Ectodermal cell (in vitro differentiated cells): ENCODE measurements at regions not wholly inside any gene's neighbourhood (a gene's known extent, or its start where the extent isn't known, plus 50 kb on each side); places are given as distances from the start of the nearest gene placed in this dataset.
"Not testable (repeated sequence)": the region's sequence is repeated elsewhere in the genome, so short reads cannot be mapped to it uniquely, and the experiment has no call there.

Source experiments
- H3K27ac ChIP-seq: 2 replicates; pipeline ENCODE4 v1.7.0; 2013; ENCODE audit warnings: mild to moderate bottlenecking, low read depth, low read length; ENCODE audit not compliant: insufficient read depth, poor library complexity, severe bottlenecking
- H3K27me3 ChIP-seq: 2 replicates; pipeline ENCODE4 v1.7.0; 2013; ENCODE audit warnings: mild to moderate bottlenecking, low read length; ENCODE audit not compliant: insufficient read depth, control insufficient read depth, poor library complexity, severe bottlenecking
- H3K36me3 ChIP-seq: one replicate; pipeline ENCODE4 v1.7.0; 2013; ENCODE audit warnings: low read length; ENCODE audit not compliant: control insufficient read depth, insufficient read depth
- H3K4me1 ChIP-seq: one replicate; pipeline ENCODE4 v1.7.0; 2013; ENCODE audit warnings: low read length; ENCODE audit not compliant: control insufficient read depth, insufficient read depth
- H3K4me3 ChIP-seq: 2 replicates; pipeline ENCODE4 v1.7.0; 2013; ENCODE audit warnings: low read depth, low read length, control low read depth; ENCODE audit not compliant: insufficient read depth
- H3K9me3 ChIP-seq: 2 replicates; pipeline ENCODE4 v1.7.0; 2013; ENCODE audit warnings: mild to moderate bottlenecking, low read length, moderate library complexity; ENCODE audit not compliant: control insufficient read depth
- WGBS, 2 experiments: methylation state at CpG; one replicate each; pipeline ENCODE4 v1.1.7; 2013; ENCODE audit warnings: missing lambda C conversion rate in 2 of 2; 5-methylcytosine and 5-hydroxymethylcytosine counted together

DNA sequence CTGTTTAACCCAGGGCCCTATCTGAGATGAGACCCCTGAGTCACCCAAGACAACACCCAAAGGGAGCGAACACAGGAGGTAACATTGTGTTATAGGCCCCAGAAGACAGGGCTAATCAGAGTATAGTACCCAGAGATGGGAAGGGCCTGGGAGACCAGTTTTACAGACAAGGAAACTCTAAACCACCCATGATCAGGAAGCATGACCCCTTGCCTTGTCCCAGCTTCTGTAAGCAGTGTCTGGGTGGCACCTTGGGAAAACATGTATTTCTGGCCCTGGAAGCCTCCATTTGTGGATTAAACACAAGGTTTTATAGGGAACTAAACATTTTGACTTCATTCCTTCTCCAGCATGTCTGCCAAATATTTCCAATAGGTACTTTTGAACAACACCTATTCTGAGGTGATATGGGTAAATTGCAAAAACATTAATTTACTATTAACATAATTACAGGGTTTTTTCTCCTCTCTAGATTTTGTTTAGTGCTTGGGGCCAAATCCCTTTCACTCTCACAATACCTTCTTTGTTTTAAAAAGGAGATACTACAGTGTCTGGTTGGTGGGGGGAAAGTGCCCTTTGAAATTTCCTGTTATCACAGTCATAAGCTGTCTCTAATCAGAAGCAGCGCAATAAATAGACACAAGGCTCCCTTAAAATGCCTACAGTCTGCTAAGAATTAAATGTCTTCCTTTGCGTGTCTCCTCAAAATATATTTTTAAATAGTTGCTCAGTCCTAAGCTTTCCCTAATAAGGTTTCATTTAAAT, 341.1 kb downstream of the BCL11A start:
- peaks cover 12% of the 10 kb centered on the region for H3K27me3 ChIP-seq
- H3K4me3 ChIP-seq: no peak overlapping the region
- H3K4me1 ChIP-seq: peaks cover 12% of the 10 kb centered on the region
- no peaks in the 10 kb centered on the region for H3K9me3 ChIP-seq
- 94 to 98% methylated on average over 3 of the region's 3 CpGs for WGBS, 2 experiments
- H3K27ac ChIP-seq: no peak overlapping the region
- H3K36me3 ChIP-seq: no peaks in the 10 kb centered on the region

DNA sequence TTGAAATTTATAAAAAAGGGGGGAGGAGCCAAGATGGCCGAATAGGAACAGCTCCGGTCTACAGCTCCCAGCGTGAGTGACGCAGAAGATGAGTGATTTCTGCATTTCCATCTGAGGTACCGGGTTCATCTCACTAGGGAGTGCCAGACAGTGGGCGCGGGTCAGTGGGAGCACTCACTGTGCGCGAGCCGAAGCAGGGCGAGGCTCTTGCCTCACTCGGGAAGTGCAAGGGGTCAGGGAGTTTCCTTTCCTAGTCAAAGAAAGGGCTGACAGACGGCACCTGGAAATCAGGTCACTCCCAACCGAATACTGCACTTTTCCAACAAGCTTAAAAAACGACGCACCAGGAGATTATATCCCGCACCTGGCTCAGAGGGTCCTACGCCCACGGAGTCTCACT, 364.4 kb downstream of the BCL11A start:
- not testable (repeated sequence) for H3K4me1 ChIP-seq, H3K27me3 ChIP-seq, H3K9me3 ChIP-seq, H3K4me3 ChIP-seq, H3K27ac ChIP-seq, H3K36me3 ChIP-seq
- 95 to 96% methylated on average over 19 of the region's 19 CpGs for WGBS, 2 experiments

DNA sequence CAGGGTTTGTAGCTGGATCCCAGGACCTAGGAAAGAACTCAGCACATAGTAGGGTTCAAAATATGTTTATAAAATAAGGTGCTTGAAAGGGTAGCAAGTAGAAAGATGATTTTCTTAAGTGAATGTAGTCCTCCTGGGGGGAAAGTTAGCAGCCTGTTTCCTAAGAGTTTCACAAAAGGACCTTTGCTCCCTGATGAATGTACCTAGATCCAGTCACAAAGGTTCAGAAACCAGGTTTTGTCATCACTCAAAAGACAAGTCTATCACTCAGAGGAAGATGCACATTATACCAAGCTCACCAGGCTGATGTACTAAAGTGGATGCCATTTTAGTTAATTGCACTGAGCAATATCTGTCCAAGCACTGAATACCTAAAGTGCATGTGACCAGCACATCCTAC, 378.2 kb downstream of the BCL11A start:
- no peak overlapping the region for H3K4me3 ChIP-seq
- no peak overlapping the region for H3K27ac ChIP-seq
- no peaks in the 10 kb centered on the region for H3K4me1 ChIP-seq
- no peaks in the 10 kb centered on the region for H3K27me3 ChIP-seq
- no peaks in the 10 kb centered on the region for H3K36me3 ChIP-seq
- no peaks in the 10 kb centered on the region for H3K9me3 ChIP-seq

DNA sequence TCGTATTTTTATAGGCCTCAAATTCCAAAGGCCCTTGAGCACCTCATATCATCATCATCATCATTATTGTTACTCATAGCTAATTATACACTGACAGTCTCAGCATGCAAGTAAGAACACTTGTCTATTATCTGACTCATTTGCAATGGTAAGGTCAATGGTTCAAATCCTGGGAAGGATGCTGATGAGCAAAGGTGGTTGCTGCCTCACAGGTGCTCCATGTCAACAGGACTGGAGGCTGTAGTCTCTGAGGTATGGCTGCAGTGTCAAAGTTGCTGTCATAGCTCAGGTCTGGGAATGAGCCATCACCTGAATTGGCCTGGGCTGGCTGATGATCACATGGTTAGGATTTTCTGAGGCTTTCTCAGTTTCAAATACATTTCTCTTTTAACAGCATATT, 379.3 kb downstream of the BCL11A start:
- no peaks in the 10 kb centered on the region for H3K9me3 ChIP-seq
- H3K27ac ChIP-seq: no peak overlapping the region
- H3K36me3 ChIP-seq: no peaks in the 10 kb centered on the region
- no peaks in the 10 kb centered on the region for H3K27me3 ChIP-seq
- 100% methylated on average over 1 of the region's 1 CpG; no CpG with 5 or more reads in 1 of the 2 experiments for WGBS, 2 experiments
- H3K4me3 ChIP-seq: no peak overlapping the region
- H3K4me1 ChIP-seq: no peaks in the 10 kb centered on the region

DNA sequence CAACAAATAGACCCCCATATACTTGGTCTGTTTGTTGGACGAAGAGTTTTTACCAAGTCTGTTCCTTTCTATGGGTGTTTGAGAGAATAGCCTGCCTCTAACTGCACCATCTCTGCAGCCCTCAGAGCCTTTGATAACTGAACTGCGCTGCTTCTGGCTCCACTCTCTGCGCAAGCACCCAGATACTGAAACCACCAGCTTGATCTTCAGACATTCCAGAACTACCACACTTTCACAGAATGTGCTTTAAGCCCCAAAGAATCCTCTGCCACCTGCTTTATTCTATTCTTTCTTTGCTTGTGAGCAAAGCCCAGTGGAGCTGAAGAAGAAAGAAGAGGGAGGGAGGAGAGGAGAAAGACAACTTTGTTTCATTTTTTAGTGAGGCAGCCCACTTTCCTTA, 380.7 kb downstream of the BCL11A start:
- Histone ChIP-seq H3K9me3 (no peaks in the 10 kb centered on the region), H3K27ac (no peak overlapping the region), H3K27me3 (no peaks in the 10 kb centered on the region), H3K4me3 (no peak overlapping the region), H3K36me3 (no peaks in the 10 kb centered on the region), H3K4me1 (no peaks in the 10 kb centered on the region)
- WGBS, 2 experiments: 89 to 91% methylated on average over 3 of the region's 3 CpGs

DNA sequence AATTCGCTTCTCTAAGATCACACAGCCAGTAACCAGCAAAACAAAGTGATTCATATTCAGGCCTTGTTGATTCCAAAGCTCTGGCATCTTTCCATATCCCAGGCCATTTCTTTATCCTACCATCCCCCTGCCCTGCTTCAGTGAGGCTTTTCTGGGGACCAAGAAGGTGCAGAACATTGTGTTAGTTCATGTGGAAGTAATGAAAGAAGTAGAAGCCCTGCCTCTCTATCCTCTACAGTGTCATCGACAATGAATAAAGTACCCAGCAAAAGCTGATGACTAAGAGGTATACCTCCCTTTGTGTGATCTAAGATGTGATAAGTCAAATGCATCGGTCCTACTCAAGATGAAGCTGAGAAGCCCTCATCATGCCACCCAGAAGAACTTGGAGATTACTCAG, 383.2 kb downstream of the BCL11A start:
- 92% methylated on average over 3 of the region's 3 CpGs for WGBS, 2 experiments
- Histone ChIP-seq H3K36me3 (no peaks in the 10 kb centered on the region), H3K4me1 (no peaks in the 10 kb centered on the region), H3K27ac (no peak overlapping the region), H3K9me3 (no peaks in the 10 kb centered on the region), H3K27me3 (no peaks in the 10 kb centered on the region), H3K4me3 (no peak overlapping the region)

DNA sequence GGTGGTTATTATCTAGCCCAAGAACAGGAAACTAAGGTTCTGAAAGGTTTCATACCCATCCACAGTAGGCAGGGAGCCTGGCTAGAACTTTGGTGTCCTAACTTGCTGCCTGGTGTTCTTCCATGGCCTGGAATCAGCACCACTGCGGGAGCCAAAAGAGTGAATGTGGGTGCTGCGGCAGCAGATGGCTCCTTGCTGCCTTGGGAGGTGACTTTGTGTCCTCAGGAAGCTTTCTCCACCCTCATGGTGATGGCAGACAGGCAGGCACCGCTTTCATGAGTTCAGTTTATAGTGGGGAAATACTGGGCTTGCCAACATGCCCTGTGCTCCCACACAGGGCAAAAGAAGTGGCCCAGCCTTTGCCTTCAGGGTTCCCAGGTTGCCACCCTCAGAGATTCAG, 385.2 kb downstream of the BCL11A start:
- Histone ChIP-seq H3K27me3 (no peaks in the 10 kb centered on the region), H3K4me1 (no peaks in the 10 kb centered on the region), H3K36me3 (no peaks in the 10 kb centered on the region), H3K27ac (no peak overlapping the region), H3K9me3 (no peaks in the 10 kb centered on the region), H3K4me3 (no peak overlapping the region)
- WGBS, 2 experiments: 95 to 97% methylated on average over 3 of the region's 3 CpGs

DNA sequence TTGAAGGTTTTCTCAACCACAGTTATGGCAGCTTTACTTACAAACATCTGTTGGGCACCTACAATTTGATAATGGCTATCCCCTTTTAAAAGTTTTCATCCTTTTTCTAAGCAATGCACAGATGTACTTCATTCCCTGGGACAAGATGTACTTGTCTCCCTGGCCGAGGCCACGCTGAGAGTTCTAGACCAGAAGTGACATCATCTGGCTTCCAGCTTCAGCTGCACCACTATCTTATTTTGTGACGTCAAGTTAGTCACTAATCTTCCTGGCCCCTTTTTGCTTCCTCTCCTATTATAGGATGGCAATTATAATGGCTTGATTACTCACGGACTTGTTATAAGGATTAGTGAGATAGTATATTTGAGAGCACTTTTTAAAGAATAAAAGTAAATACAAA, 386.4 kb downstream of the BCL11A start:
- Histone ChIP-seq H3K27me3 (no peaks in the 10 kb centered on the region), H3K4me3 (no peak overlapping the region), H3K9me3 (no peaks in the 10 kb centered on the region), H3K27ac (no peak overlapping the region), H3K4me1 (no peaks in the 10 kb centered on the region), H3K36me3 (no peaks in the 10 kb centered on the region)
- WGBS, 2 experiments: 90 to 97% methylated on average over 3 to 4 of the region's 4 CpGs

DNA sequence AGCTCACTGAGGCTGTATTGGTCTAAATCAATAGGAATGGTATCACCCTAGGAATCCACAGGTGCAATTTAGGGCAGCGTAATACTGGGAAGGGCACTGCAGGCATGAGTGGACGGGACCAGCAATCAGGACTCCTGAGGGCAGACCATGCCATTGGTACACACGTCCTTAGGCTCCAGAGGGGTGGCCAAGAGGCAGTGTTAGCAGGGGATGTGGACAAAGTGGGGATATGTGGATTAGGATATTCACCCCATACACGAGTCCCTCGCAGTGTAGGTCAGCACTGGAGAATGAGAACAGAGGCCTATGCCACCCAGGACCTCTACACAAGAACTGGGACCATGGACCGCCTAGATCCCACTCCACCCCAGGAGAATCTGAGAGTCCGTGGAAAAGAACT, 389.8 kb downstream of the BCL11A start:
- Histone ChIP-seq H3K9me3 (no peaks in the 10 kb centered on the region), H3K4me1 (no peaks in the 10 kb centered on the region), H3K4me3 (no peak overlapping the region), H3K27me3 (no peaks in the 10 kb centered on the region), H3K27ac (no peak overlapping the region), H3K36me3 (no peaks in the 10 kb centered on the region)
- 96 to 97% methylated on average over 7 of the region's 7 CpGs for WGBS, 2 experiments

DNA sequence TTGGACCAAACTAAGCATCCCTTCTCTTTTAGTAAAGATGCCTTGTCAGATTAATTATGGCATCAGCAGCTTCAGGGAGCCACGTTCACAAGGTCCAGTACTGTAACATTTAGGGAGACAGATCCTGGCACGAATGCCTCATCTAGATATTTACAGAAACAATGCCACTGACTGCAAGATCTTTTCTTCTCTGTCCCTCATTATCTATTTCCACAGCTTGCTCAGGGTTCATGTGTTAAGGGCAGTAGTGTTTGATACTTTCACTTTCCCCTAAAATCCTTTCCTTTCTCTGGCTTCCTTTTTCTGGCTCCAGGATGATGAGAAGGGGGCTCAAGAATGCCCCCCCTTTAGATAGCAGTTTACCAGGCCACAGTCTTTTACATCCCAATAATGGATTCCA, 393.9 kb downstream of the BCL11A start:
- no peaks in the 10 kb centered on the region for H3K27me3 ChIP-seq
- 86 to 89% methylated on average over 2 of the region's 2 CpGs for WGBS, 2 experiments
- no peaks in the 10 kb centered on the region for H3K9me3 ChIP-seq
- H3K4me3 ChIP-seq: no peak overlapping the region
- no peaks in the 10 kb centered on the region for H3K4me1 ChIP-seq
- H3K36me3 ChIP-seq: no peaks in the 10 kb centered on the region
- H3K27ac ChIP-seq: no peak overlapping the region

DNA sequence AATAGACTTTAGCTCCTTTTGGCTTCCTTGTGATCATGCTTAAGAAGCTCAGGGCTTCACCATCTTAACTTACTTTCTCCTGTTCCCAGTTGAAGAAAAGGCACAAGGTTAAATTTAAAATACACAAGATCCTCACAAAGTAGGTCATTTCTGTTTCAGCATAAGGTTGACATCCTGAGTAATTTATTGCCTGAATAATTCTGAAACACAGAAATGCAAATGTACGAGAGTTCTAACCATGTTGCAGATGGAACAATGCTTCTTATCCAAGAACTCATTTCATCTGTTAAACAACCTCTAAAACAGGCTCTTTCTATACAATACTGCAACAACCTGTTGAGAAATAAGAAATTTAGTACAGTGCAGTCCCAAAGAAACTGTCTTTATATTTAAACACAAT, 395.2 kb downstream of the BCL11A start:
- H3K27me3 ChIP-seq: no peaks in the 10 kb centered on the region
- 90 to 100% methylated on average over 1 of the region's 1 CpG for WGBS, 2 experiments
- H3K27ac ChIP-seq: no peak overlapping the region
- no peaks in the 10 kb centered on the region for H3K36me3 ChIP-seq
- no peaks in the 10 kb centered on the region for H3K9me3 ChIP-seq
- no peak overlapping the region for H3K4me3 ChIP-seq
- H3K4me1 ChIP-seq: no peaks in the 10 kb centered on the region
